ENCODE measurements at regions not wholly inside any gene's neighbourhood (a gene's known extent, or its start where the extent isn't known, plus 50 kb on each side); places are given as distances from the start of the nearest gene placed in this dataset.

DNA sequence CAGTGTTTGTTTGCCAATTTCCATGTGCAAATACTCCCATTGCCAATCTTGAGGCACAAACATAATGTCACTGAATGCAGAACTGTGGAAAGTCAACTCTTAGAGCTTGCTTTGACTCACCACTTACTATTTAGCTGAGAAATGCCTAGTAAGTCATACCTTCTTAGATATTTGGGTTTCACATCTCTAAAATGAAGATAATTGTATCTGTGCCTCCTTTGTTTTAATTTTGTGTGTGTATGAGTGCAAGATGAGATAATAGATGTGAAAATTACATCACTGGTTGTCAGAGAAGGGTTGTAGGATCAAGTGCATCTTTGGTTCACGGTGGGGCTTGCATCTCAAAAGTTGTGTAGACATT lies 407.5 kb downstream of the INHBA start:
- no peak for TF ChIP-seq EZH2 (IDR thresholded peaks at IDR 0.05; ENCODE audit: borderline replicate concordance, low read length)
- TF ChIP-seq, protein P1, sequence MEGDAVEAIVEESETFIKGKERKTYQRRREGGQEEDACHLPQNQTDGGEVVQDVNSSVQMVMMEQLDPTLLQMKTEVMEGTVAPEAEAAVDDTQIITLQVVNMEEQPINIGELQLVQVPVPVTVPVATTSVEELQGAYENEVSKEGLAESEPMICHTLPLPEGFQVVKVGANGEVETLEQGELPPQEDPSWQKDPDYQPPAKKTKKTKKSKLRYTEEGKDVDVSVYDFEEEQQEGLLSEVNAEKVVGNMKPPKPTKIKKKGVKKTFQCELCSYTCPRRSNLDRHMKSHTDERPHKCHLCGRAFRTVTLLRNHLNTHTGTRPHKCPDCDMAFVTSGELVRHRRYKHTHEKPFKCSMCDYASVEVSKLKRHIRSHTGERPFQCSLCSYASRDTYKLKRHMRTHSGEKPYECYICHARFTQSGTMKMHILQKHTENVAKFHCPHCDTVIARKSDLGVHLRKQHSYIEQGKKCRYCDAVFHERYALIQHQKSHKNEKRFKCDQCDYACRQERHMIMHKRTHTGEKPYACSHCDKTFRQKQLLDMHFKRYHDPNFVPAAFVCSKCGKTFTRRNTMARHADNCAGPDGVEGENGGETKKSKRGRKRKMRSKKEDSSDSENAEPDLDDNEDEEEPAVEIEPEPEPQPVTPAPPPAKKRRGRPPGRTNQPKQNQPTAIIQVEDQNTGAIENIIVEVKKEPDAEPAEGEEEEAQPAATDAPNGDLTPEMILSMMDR (conservative IDR thresholded peaks at IDR 0.05 in 1 of 2, IDR thresholded peaks at IDR 0.05 in 1 of 2; ENCODE audit: extremely low read depth in 1 of 2, insufficient read depth in 1 of 2, low read depth in 1 of 2, low read length in 2 of 2): no peak
